GM10266 (cell line): ENCODE measurements at regions not wholly inside any gene's neighbourhood (a gene's known extent, or its start where the extent isn't known, plus 50 kb on each side); places are given as distances from the start of the nearest gene placed in this dataset.

ENCODE experiments used
- DNase-seq: peaks from one replicate; pipeline ENCODE4 v3.0.0; 2012; ENCODE audit errors: extremely low spot score
- TF ChIP-seq, protein P1 (sequence below): IDR thresholded peaks from 2 replicates; pipeline ENCODE4 v1.5.1; 2012; ENCODE audit warnings: mild to moderate bottlenecking, low read depth; ENCODE audit not compliant: control insufficient read depth, insufficient read depth; ENCODE audit errors: missing control alignments

DNA sequence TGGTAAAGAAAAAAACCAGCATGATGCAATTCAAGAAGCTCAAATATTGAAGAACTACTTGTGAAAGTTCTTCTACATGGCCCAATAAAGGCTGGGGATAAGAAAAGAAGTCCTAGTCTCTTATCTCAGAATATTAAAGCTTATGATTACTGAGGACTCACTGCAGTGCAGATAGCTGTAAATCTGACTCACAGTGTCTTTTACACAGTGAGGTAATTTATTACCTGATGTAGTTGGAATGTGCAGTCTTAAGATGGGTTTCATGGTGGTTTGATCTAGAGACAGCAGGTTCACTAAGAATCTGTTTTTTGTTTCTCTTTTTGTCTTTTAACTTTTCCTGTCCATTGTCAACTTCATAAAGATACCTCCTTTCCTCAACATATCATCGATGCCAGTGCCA is 484.0 kb upstream of the MAP2 start:
- TF ChIP-seq, protein P1, sequence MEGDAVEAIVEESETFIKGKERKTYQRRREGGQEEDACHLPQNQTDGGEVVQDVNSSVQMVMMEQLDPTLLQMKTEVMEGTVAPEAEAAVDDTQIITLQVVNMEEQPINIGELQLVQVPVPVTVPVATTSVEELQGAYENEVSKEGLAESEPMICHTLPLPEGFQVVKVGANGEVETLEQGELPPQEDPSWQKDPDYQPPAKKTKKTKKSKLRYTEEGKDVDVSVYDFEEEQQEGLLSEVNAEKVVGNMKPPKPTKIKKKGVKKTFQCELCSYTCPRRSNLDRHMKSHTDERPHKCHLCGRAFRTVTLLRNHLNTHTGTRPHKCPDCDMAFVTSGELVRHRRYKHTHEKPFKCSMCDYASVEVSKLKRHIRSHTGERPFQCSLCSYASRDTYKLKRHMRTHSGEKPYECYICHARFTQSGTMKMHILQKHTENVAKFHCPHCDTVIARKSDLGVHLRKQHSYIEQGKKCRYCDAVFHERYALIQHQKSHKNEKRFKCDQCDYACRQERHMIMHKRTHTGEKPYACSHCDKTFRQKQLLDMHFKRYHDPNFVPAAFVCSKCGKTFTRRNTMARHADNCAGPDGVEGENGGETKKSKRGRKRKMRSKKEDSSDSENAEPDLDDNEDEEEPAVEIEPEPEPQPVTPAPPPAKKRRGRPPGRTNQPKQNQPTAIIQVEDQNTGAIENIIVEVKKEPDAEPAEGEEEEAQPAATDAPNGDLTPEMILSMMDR = no peak
- no peak for DNase-seq

GRCh38 chr2:208945719-208946256 is 478.1 kb upstream of the MAP2 start:
- DNase-seq = no peak
- TF ChIP-seq, protein P1 = no peak

DNA sequence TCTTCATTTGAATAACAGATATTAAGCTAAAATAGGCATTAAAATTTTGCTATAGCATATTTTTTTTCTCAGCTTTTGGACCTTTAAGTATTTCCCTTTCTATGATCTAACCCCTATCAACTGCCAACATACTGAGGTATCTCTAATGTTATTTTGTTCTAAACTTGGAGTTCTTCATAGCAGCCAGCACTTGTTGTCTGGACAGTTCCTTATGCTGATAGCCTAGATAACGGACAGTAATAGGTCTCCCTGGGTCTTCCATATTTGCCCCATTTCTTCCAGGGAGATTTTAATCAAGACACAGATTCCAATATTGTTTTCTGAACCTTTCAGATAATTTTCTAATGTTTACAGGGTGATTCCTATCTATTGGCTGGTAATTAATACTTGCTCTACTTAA is 475.8 kb upstream of the MAP2 start:
- TF ChIP-seq, protein P1 = no peak
- no peak for DNase-seq

GRCh38 chr2:208970070-208970469 is 453.8 kb upstream of the MAP2 start:
- TF ChIP-seq, protein P1 = no peak
- DNase-seq = no peak

DNA sequence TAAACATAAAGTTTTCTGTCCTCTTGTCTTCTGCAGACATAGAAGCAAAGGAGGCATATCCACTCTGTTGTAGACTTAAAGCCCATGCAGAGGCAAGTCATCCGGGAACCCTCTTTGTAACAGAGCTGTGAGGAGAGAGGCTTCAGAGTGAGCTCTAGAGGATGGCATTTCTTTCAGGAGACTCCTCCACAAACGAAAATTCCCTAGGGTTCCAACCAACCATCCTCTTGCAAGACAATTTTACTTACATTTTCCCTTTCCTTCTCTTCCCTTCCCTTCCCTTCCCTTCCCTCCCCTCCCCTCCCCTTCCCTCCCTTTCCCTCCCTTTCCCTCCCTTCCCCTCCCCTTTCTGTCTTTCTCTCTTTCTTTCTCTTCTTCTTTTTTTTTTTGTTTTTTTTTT is 446.3 kb upstream of the MAP2 start:
- TF ChIP-seq, protein P1 = no peak
- DNase-seq = no peak

GRCh38 chr2:208978946-208979345 is 444.9 kb upstream of the MAP2 start:
- TF ChIP-seq, protein P1 = no peak
- no peak for DNase-seq

DNA sequence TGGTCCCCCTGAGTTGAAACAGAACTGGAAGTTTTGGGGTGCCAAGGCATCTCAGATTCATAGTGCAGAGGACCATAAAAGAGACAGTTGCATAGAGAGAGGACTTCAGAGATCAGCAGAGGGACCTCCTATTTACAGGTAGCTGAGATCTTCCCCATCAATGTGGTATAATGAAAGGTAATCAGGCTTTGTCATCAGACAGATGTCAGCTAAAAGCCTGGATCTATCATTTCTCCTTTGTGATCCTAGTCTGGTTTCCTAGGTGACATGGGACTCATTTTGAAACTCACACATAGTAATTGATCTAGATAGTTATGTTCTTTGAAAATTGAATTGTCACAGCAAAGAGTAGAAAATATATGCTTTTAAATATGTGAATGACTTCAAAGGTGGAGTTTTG is 443.5 kb upstream of the MAP2 start:
- TF ChIP-seq, protein P1 = no peak

More for the DNA sequence above, 443.5 kb upstream of the MAP2 start:
- DNase-seq = no peak
